Panc1 (cell line): ENCODE measurements at regions not wholly inside any gene's neighbourhood (a gene's known extent, or its start where the extent isn't known, plus 50 kb on each side); places are given as distances from the start of the nearest gene placed in this dataset.

Source experiments
- ATAC-seq: fragments of 200-7000 bp; cut with Tn5 transposase; 2 replicates; pipeline ENCODE4 v1.9.1; 2020; ENCODE audit warnings: mild to moderate bottlenecking, moderate library complexity
- BruUV-seq: library from RNA; stranded (reverse); fragments of 400-500 nt; replicated peaks from 2 replicates; lab custom pipeline; 2021; lab: Mats Ljungman, UMichigan
- CTCF ChIA-PET: fragments of 300-600 bp; sonication (Branson Sonifier 250); formaldehyde crosslinking; loops from one replicate; lab custom pipeline; 2022; ENCODE audit warnings: antibody characterized with exemption; lab: Charles Lee
- POLR2A ChIA-PET: fragments of 300-600 bp; sonication (Branson Sonifier 250); formaldehyde crosslinking; loops from one replicate; lab custom pipeline; 2022; ENCODE audit warnings: antibody characterized with exemption; lab: Charles Lee
- DNase-seq: peaks from one replicate; pipeline ENCODE4 v3.0.0-alpha.2; 2010; ENCODE audit warnings: low read depth, low spot score
- H3K27ac ChIP-seq: 2 replicates; pipeline ENCODE4 v1.5.1; 2011; ENCODE audit warnings: mild to moderate bottlenecking, low read length, inconsistent platforms
- H3K27me3 ChIP-seq: fragments of 200-500 bp; sonication (Bioruptor generic); 2 replicates; pipeline ENCODE4 v1.6.0; 2014; ENCODE audit warnings: low read length, inconsistent platforms; ENCODE audit not compliant: control insufficient read depth, insufficient read depth
- H3K36me3 ChIP-seq: fragments of 200-500 bp; sonication (Bioruptor generic); 2 replicates; pipeline ENCODE4 v1.5.1; 2014; ENCODE audit warnings: inconsistent platforms, mild to moderate bottlenecking, low read length, moderate library complexity; ENCODE audit not compliant: control insufficient read depth, insufficient read depth
- H3K4me1 ChIP-seq: 2 replicates; pipeline ENCODE4 v1.5.1; 2011; ENCODE audit warnings: inconsistent platforms, mild to moderate bottlenecking, low read length, moderate library complexity; ENCODE audit not compliant: control insufficient read depth, insufficient read depth
- H3K4me3 ChIP-seq, 2 experiments: 2 replicates each; pipeline ENCODE4 v1.5.1; 2011 to 2012; ENCODE audit warnings: low read depth in 2 of 2, low read length in 2 of 2, mild to moderate bottlenecking in 2 of 2, inconsistent platforms in 1 of 2, moderate library complexity in 1 of 2
- H3K9me3 ChIP-seq: fragments of 200-500 bp; sonication (Bioruptor generic); 2 replicates; pipeline ENCODE4 v1.5.1; 2014; ENCODE audit warnings: low read depth, mild to moderate bottlenecking, inconsistent platforms, low read length, moderate library complexity; ENCODE audit not compliant: control insufficient read depth, insufficient read depth
- CTCF ChIP-seq: fragments of 450-650 bp; IDR thresholded peaks from 2 replicates; pipeline ENCODE4 v1.5.1; 2017; ENCODE audit warnings: mild to moderate bottlenecking
- POLR2AphosphoS5 ChIP-seq: IDR thresholded peaks from 2 replicates; pipeline ENCODE4 v1.6.1; 2012; ENCODE audit warnings: mild to moderate bottlenecking, low read depth, low read length, moderate library complexity
- REST ChIP-seq, 2 experiments: IDR thresholded peaks; 2 replicates each; pipeline ENCODE4 v1.6.1; 2011 to 2012; ENCODE audit warnings: low read depth in 2 of 2, control low read depth in 1 of 2, low read length in 1 of 2, mild to moderate bottlenecking in 1 of 2, moderate library complexity in 1 of 2; ENCODE audit not compliant: insufficient read depth in 1 of 2
- SIN3A ChIP-seq: IDR thresholded peaks from 2 replicates; pipeline ENCODE4 v1.6.1; 2012; ENCODE audit warnings: low read depth, mild to moderate bottlenecking, low read length, moderate library complexity, borderline replicate concordance; ENCODE audit not compliant: insufficient read depth
- TCF7L2 ChIP-seq: IDR thresholded peaks from 2 replicates; pipeline ENCODE4 v1.6.1; 2011; ENCODE audit warnings: mild to moderate bottlenecking, low read depth, low read length, inconsistent platforms
- in situ Hi-C: cut with HindIII; loops from 2 replicates; pipeline ENCODE4 v1.10.0; 2016; ENCODE audit warnings: low sequenced_read_pairs, low pct_unique_long_range_greater_than_20kb
- intact Hi-C: fragments of 100-400 bp; cut with micrococcal nuclease; formaldehyde crosslinking; loops from one replicate; pipeline ENCODE4 v1.10.0; 2022; ENCODE audit not compliant: unreplicated experiment

DNA sequence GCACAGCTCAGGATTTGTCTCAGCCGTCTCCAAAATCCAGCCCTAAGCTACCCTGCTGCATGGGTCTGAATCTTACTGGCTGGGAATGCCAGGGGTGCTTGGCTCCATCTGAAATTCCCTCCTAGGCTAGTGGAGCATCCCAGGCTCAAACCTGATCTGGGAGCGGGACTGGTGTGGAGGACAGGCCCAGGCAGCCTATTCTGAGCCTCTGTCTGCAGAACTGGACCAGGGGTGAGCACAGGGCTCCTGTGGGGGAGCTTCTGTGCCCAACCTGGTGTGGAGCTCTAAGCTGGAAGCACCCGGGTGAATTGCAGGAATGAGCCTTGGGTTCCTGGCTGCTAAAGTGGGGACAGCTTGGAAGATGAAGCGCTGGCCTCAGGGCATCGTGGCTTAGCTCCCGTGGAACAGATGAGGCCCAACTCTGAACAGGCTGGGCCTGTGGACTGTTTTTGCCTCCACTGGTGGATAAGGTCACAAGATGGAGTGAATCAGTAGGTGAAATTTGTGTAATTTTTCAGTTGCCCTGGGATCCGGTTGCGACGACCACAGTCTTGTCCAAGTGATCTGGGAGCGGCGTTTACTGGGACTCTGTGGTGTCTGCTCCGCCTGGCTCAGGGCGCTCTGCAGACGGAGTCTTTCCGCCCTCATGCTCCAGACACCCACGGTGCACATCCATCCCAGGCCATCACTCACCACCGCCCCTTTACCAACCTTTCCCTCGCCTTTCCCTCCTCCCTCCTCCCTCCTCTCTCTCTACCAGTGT lies 79.5 kb downstream of the TEX29 start:
- no peak for DNase-seq
- Histone ChIP-seq H3K36me3 (no peaks in the 10 kb centered on the region), H3K4me3 (no peak overlapping the region), H3K4me1 (no peaks in the 10 kb centered on the region), H3K27me3 (no peaks in the 10 kb centered on the region), H3K27ac (no peak overlapping the region), H3K9me3 (no peaks in the 10 kb centered on the region)
- POLR2A ChIA-PET, result no interaction called here
- no TSS peak for BruUV-seq
- intact Hi-C loops (no loop called here), in situ Hi-C loops (no loop called here)
- CTCF ChIA-PET, result no interaction called here
- ATAC-seq, result no peak; the same call in 1 of the 2 replicates
- TF ChIP-seq POLR2AphosphoS5 (no peak), TCF7L2 (no peak), REST (IDR thresholded peaks at IDR 0.05; ENCODE audit: insufficient read depth in 1 of 2, low read depth in 2 of 2, low read length in 1 of 2) (no peak), CTCF (no peak)

DNA sequence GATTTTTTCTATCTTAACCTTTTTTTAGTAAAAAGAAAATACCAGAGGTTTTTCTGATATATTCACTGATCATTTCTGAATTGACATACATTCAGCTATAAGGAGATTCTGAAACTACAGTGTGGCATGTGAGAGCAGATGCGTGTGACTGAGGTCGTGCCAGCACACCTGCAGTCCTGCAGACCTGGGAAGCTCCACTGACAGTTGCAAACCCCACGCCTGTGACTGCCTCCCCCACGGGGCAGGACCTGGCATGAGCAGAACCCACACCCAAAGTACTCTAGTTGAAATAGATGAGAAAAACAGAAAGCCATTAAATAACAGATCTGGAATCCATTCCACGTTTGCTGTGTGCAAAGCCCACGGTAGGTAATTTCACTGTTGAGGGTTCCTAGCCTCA lies 80.7 kb downstream of the TEX29 start:
- no TSS peak for BruUV-seq
- no peak for ATAC-seq
- no peak overlapping the region for H3K27ac ChIP-seq
- POLR2A ChIA-PET, result no interaction called here
- DNase-seq, result no peak
- H3K4me3 ChIP-seq, result no peak overlapping the region
- intact Hi-C loops, result no loop called here
- no peaks in the 10 kb centered on the region for H3K9me3 ChIP-seq
- H3K36me3 ChIP-seq, result no peaks in the 10 kb centered on the region
- no peak for TF ChIP-seq SIN3A
- no peak for TF ChIP-seq CTCF
- no peak for TF ChIP-seq REST (IDR thresholded peaks at IDR 0.05; ENCODE audit: insufficient read depth in 1 of 2, low read depth in 2 of 2, low read length in 1 of 2)
- no peak for TF ChIP-seq POLR2AphosphoS5
- TF ChIP-seq TCF7L2, result no peak
- no peaks in the 10 kb centered on the region for H3K27me3 ChIP-seq
- in situ Hi-C loops, result no loop called here
- H3K4me1 ChIP-seq, result no peaks in the 10 kb centered on the region
- CTCF ChIA-PET, result no interaction called here
